ENCODE measurements at regions not wholly inside any gene's neighbourhood (a gene's known extent, or its start where the extent isn't known, plus 50 kb on each side); places are given as distances from the start of the nearest gene placed in this dataset.

- Histone ChIP-seq H3K9me3 (no peaks in the 10 kb centered on the region), H3K27me3 (no peaks in the 10 kb centered on the region), H3K27ac (no peak overlapping the region), H3K4me3 (no peak overlapping the region), H3K36me3 (no peaks in the 10 kb centered on the region), H3K4me1 (no peaks in the 10 kb centered on the region)
- no peak for TF ChIP-seq POLR2A (IDR thresholded peaks at IDR 0.05)
- TF ChIP-seq, protein P1, sequence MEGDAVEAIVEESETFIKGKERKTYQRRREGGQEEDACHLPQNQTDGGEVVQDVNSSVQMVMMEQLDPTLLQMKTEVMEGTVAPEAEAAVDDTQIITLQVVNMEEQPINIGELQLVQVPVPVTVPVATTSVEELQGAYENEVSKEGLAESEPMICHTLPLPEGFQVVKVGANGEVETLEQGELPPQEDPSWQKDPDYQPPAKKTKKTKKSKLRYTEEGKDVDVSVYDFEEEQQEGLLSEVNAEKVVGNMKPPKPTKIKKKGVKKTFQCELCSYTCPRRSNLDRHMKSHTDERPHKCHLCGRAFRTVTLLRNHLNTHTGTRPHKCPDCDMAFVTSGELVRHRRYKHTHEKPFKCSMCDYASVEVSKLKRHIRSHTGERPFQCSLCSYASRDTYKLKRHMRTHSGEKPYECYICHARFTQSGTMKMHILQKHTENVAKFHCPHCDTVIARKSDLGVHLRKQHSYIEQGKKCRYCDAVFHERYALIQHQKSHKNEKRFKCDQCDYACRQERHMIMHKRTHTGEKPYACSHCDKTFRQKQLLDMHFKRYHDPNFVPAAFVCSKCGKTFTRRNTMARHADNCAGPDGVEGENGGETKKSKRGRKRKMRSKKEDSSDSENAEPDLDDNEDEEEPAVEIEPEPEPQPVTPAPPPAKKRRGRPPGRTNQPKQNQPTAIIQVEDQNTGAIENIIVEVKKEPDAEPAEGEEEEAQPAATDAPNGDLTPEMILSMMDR (IDR thresholded peaks at IDR 0.05): no peak
- no peak for DNase-seq
Observed at GRCh38 chr17:72399608-72400487, 279.0 kb downstream of the SOX9 start.

DNA sequence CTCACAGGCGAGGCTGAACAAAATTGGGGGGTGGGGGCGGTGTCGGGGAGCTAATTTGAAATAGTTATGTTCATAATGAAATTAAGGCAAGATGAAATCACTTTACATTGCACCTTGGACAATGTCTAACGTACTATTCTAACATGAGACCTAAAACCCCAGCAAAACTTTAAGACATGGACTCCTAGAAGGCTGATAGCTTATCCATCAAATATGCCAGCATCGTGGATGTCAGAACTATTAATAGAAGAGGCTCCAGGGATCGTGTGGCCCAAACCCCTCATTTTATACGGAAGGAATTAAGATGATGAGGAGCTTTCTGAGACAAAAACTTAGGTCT, 279.6 kb downstream of the SOX9 start:
- Histone ChIP-seq H3K36me3 (no peaks in the 10 kb centered on the region), H3K4me1 (no peaks in the 10 kb centered on the region), H3K9me3 (no peaks in the 10 kb centered on the region), H3K27ac (no peak overlapping the region), H3K27me3 (no peaks in the 10 kb centered on the region), H3K4me3 (no peak overlapping the region)
- DNase-seq: no peak
- TF ChIP-seq, protein P1 (IDR thresholded peaks at IDR 0.05): no peak
- no peak for TF ChIP-seq POLR2A (IDR thresholded peaks at IDR 0.05)

GRCh38 chr17:72400863-72401262, 280.0 kb downstream of the SOX9 start:
- TF ChIP-seq POLR2A (IDR thresholded peaks at IDR 0.05): no peak
- Histone ChIP-seq H3K36me3 (no peaks in the 10 kb centered on the region), H3K9me3 (no peaks in the 10 kb centered on the region), H3K27ac (no peak overlapping the region), H3K4me1 (no peaks in the 10 kb centered on the region), H3K27me3 (no peaks in the 10 kb centered on the region), H3K4me3 (no peak overlapping the region)
- DNase-seq: no peak

GRCh38 chr17:72401883-72402726, 281.3 kb downstream of the SOX9 start:
- DNase-seq: no peak
- H3K4me1 ChIP-seq: peaks cover 0 to 7% (median 0%) of the 10 kb centered on the region in 4 donors
- H3K9me3 ChIP-seq: no peaks in the 10 kb centered on the region
- no peak for TF ChIP-seq POLR2A (IDR thresholded peaks at IDR 0.05)
- TF ChIP-seq, protein P1 (IDR thresholded peaks at IDR 0.05): no peak
- no peaks in the 10 kb centered on the region for H3K36me3 ChIP-seq
- H3K4me3 ChIP-seq: no peak overlapping the region
- no peak overlapping the region for H3K27ac ChIP-seq
- H3K27me3 ChIP-seq: no peaks in the 10 kb centered on the region

DNA sequence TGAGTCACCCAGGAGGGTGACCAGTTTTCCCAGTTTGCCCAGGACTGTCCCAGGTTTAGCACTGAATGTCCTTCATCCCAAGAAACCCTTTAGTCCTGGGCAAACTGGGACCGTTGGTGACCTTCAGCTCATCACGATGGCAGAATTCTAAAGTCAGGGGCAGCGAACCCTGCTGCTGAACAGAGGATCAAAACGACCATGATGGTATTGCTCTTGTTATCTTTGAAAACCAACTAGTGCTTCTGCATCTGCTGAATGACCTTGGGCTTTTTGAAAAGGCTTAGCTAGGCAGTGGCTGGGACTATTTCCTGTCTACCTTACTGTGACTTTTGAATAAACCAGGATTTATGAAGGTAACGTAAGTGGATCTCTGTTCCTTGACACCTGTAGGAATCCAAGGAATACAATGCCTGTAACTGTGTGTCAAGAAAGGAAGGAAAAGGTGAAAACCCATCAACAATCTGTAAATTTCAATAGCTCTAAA, 281.9 kb downstream of the SOX9 start:
- Histone ChIP-seq H3K27ac (no peak overlapping the region), H3K9me3 (no peaks in the 10 kb centered on the region), H3K4me1 (peaks cover 0 to 14% (median 0%) of the 10 kb centered on the region in 4 donors), H3K36me3 (no peaks in the 10 kb centered on the region), H3K27me3 (no peaks in the 10 kb centered on the region), H3K4me3 (no peak overlapping the region)
- DNase-seq: no peak
- TF ChIP-seq POLR2A (IDR thresholded peaks at IDR 0.05): no peak
- TF ChIP-seq, protein P1 (IDR thresholded peaks at IDR 0.05): no peak

Data from Peyer's patch (tissue), 4 donors.